IMR-90 (cell line): ENCODE measurements at regions not wholly inside any gene's neighbourhood (a gene's known extent, or its start where the extent isn't known, plus 50 kb on each side); places are given as distances from the start of the nearest gene placed in this dataset.

Source experiments
- ATAC-seq: fragments of 200-7000 bp; cut with Tn5 transposase; 2 replicates; pipeline ENCODE4 v1.9.1; 2020; ENCODE audit warnings: low read depth, mild to moderate bottlenecking, moderate library complexity
- BruUV-seq: library from RNA; stranded (reverse); fragments of 400-500 nt; replicated peaks from 2 replicates; lab custom pipeline; 2021; lab: Mats Ljungman, UMichigan
- CTCF ChIA-PET: fragments of 300-600 bp; formaldehyde crosslinking; extraction: SDS; loops from one replicate; lab custom pipeline; 2021; ENCODE audit warnings: antibody characterized with exemption; lab: Yijun Ruan, JAX
- POLR2A ChIA-PET: fragments of 300-600 bp; sonication (Branson Sonifier 250); formaldehyde crosslinking; loops from one replicate; lab custom pipeline; 2022; ENCODE audit warnings: antibody characterized with exemption; ENCODE audit not compliant: unreplicated experiment; lab: Charles Lee
- DNase-seq: peaks from one replicate; pipeline ENCODE4 v3.0.0; 2013
- H2AFZ ChIP-seq: replicated peaks from 2 replicates; pipeline ENCODE3; 2013; ENCODE audit warnings: low read length, mild to moderate bottlenecking; ENCODE audit not compliant: poor library complexity
- H2AK5ac ChIP-seq: 2 replicates; pipeline ENCODE4 v1.6.1; 2013; ENCODE audit warnings: low read depth, low read length, inconsistent platforms
- H2AK9ac ChIP-seq: replicated peaks from 2 replicates; pipeline ENCODE3; 2013; ENCODE audit warnings: mild to moderate bottlenecking, low read depth, low read length, moderate library complexity; ENCODE audit not compliant: poor library complexity
- H2BK120ac ChIP-seq: 2 replicates; pipeline ENCODE4 v1.6.1; 2013; ENCODE audit warnings: low read depth, low read length, inconsistent platforms
- H2BK15ac ChIP-seq: 3 replicates; pipeline ENCODE4 v1.6.1; 2013; ENCODE audit warnings: low read depth, low read length, inconsistent platforms
- H2BK20ac ChIP-seq: 2 replicates; pipeline ENCODE4 v1.6.1; 2013; ENCODE audit warnings: low read depth, mild to moderate bottlenecking, inconsistent platforms, low read length, moderate library complexity
- H2BK5ac ChIP-seq: 2 replicates; pipeline ENCODE4 v1.6.1; 2013; ENCODE audit warnings: mild to moderate bottlenecking, low read depth, low read length, inconsistent platforms; ENCODE audit not compliant: poor library complexity, severe bottlenecking
- H3K14ac ChIP-seq: replicated peaks from 2 replicates; pipeline ENCODE4 v1.6.1; 2013; ENCODE audit warnings: low read depth, low read length, inconsistent platforms
- H3K18ac ChIP-seq: 2 replicates; pipeline ENCODE4 v1.6.1; 2013; ENCODE audit warnings: low read depth, low read length, control low read depth
- H3K23ac ChIP-seq: 2 replicates; pipeline ENCODE4 v1.6.1; 2013; ENCODE audit warnings: low read depth, low read length, inconsistent platforms
- H3K27ac ChIP-seq: 2 replicates; pipeline ENCODE4 v1.5.1; 2013; ENCODE audit warnings: mild to moderate bottlenecking, control low read depth, low read length; ENCODE audit not compliant: insufficient read depth
- H3K27me3 ChIP-seq: 2 replicates; pipeline ENCODE4 v1.6.1; 2013; ENCODE audit warnings: low read length; ENCODE audit not compliant: control insufficient read depth, insufficient read depth
- H3K36me3 ChIP-seq: 2 replicates; pipeline ENCODE4 v1.6.1; 2013; ENCODE audit warnings: low read length, mixed read lengths; ENCODE audit not compliant: control insufficient read depth, insufficient read depth
- H3K4ac ChIP-seq: 2 replicates; pipeline ENCODE4 v1.6.1; 2013; ENCODE audit warnings: low read depth, low read length, inconsistent platforms
- H3K4me1 ChIP-seq: 2 replicates; pipeline ENCODE4 v1.6.1; 2013; ENCODE audit warnings: low read length, mixed read lengths; ENCODE audit not compliant: control insufficient read depth, insufficient read depth
- H3K4me2 ChIP-seq: 2 replicates; pipeline ENCODE4 v1.6.1; 2013; ENCODE audit warnings: low read depth, mild to moderate bottlenecking, control low read depth, low read length, moderate library complexity
- H3K4me3 ChIP-seq: 2 replicates; pipeline ENCODE4 v1.5.1; 2013; ENCODE audit warnings: low read depth, mild to moderate bottlenecking, control low read depth, low read length, moderate library complexity; ENCODE audit not compliant: insufficient read depth
- H3K56ac ChIP-seq: 2 replicates; pipeline ENCODE4 v1.6.1; 2013; ENCODE audit warnings: low read length, inconsistent platforms; ENCODE audit not compliant: insufficient read depth; ENCODE audit errors: extremely low read depth
- H3K79me1 ChIP-seq, 2 experiments: 2 replicates each; pipeline ENCODE4 v1.6.1; 2013; ENCODE audit warnings: low read length in 2 of 2, inconsistent platforms in 1 of 2, low read depth in 1 of 2
- H3K9ac ChIP-seq: 2 replicates; pipeline ENCODE4 v1.6.1; 2013; ENCODE audit warnings: low read depth, low read length, control low read depth
- H3K9me1 ChIP-seq: 2 replicates; pipeline ENCODE4 v1.6.1; 2013; ENCODE audit warnings: low read length, inconsistent platforms; ENCODE audit not compliant: insufficient read depth
- H3K9me3 ChIP-seq: 2 replicates; pipeline ENCODE4 v1.6.1; 2013; ENCODE audit warnings: low read length; ENCODE audit not compliant: control insufficient read depth, insufficient read depth
- H4K20me1 ChIP-seq: 2 replicates; pipeline ENCODE4 v1.6.1; 2013; ENCODE audit warnings: low read length, inconsistent platforms; ENCODE audit not compliant: insufficient read depth
- H4K5ac ChIP-seq: 2 replicates; pipeline ENCODE4 v1.6.1; 2013; ENCODE audit warnings: mild to moderate bottlenecking, low read depth, low read length, control low read depth
- H4K8ac ChIP-seq, 2 experiments: 2 replicates each; pipeline ENCODE4 v1.6.1; 2013; ENCODE audit warnings: low read depth in 2 of 2, low read length in 2 of 2, control low read depth in 1 of 2, inconsistent platforms in 1 of 2
- H4K91ac ChIP-seq: 2 replicates; pipeline ENCODE4 v1.6.1; 2013; ENCODE audit warnings: low read depth, low read length, inconsistent platforms; ENCODE audit not compliant: insufficient read depth
- CEBPB ChIP-seq: IDR thresholded peaks from 2 replicates; pipeline ENCODE4 v1.6.1; 2012; ENCODE audit warnings: low read depth, low read length, improper control_type of control experiment
- NFE2L2 ChIP-seq: fragments of 150-350 bp; IDR thresholded peaks from 2 replicates; pipeline ENCODE4 v1.6.1; 2016; ENCODE audit warnings: low read depth, mild to moderate bottlenecking, low read length
- RCOR1 ChIP-seq: IDR thresholded peaks from 2 replicates; pipeline ENCODE4 v1.6.1; 2012; ENCODE audit warnings: mild to moderate bottlenecking, low read length, improper control_type of control experiment; ENCODE audit not compliant: insufficient replicate concordance
- WGBS, 2 experiments: methylation state at CpG; one replicate each; pipeline versions ENCODE4 v1.1.5 to v1.1.7; 2013; ENCODE audit warnings: missing lambda C conversion rate in 2 of 2; ENCODE audit not compliant: insufficient read length in 1 of 2; ENCODE audit errors: extremely low coverage in 2 of 2; 5-methylcytosine and 5-hydroxymethylcytosine counted together
- dilution Hi-C: fragments of 300-500 bp; cut with HindIII; formaldehyde crosslinking; loops from one replicate; pipeline ENCODE4 v1.14.3; 2018; ENCODE audit warnings: low sequenced_read_pairs; ENCODE audit not compliant: unreplicated experiment
- in situ Hi-C: fragments of 300-500 bp; cut with MboI; formaldehyde crosslinking; loops from 3 replicates; pipeline ENCODE4 v1.14.3; 2019; ENCODE audit warnings: low sequenced_read_pairs, inconsistent platforms, mixed read lengths
- intact Hi-C: fragments of 100-400 bp; cut with micrococcal nuclease; formaldehyde crosslinking; loops from 2 replicates; pipeline ENCODE4 v1.10.0; 2022
- TF ChIP-seq, protein P1 (sequence below): fragments of 150-350 bp; IDR thresholded peaks from 2 replicates; pipeline ENCODE4 v1.6.1; 2016; ENCODE audit warnings: low read depth, mild to moderate bottlenecking, low read length, moderate library complexity, borderline replicate concordance

DNA sequence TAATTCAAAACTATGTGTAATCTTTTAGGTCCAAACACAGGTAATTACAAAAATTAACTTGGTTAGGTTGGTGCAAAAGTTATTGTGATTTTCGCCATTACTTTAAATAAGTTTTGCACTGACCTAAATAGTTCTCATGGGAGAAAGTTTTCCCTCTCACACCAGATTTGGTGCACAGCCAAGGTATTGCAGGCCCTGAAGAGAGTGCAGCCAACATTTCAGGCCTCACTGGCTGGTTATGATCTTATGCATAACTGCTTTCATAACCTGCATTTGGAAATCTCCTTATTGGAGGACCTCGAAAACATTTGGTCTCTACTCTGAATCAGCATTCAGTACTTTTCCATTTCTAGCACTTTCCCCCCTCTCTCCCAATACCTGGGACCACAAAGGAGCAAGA is 993.1 kb upstream of the MANEA start:
- no peaks in the 10 kb centered on the region for H3K27me3 ChIP-seq
- no peak overlapping the region for H2BK20ac ChIP-seq
- H3K4me1 ChIP-seq: no peaks in the 10 kb centered on the region
- H3K23ac ChIP-seq: no peak overlapping the region
- no peak overlapping the region for H2BK120ac ChIP-seq
- no peak overlapping the region for H3K56ac ChIP-seq
- H3K79me1 ChIP-seq: no peaks in the 10 kb centered on the region
- H4K8ac ChIP-seq: no peak overlapping the region
- POLR2A ChIA-PET: no interaction called here
- H4K20me1 ChIP-seq: no peaks in the 10 kb centered on the region
- H3K18ac ChIP-seq: no peak overlapping the region
- WGBS, 2 experiments: no CpG with 5 or more reads among the region's 2 CpGs
- DNase-seq (no peak), ATAC-seq (no peak)
- intact Hi-C loops: no loop called here
- H3K14ac ChIP-seq: no peak overlapping the region
- no TSS peak for BruUV-seq
- no peak overlapping the region for H2BK15ac ChIP-seq
- H4K91ac ChIP-seq: no peak overlapping the region
- in situ Hi-C loops: no loop called here
- dilution Hi-C loops: no loop called here
- no peak overlapping the region for H4K5ac ChIP-seq
- no peak overlapping the region for H3K9ac ChIP-seq
- no peak overlapping the region for H3K4ac ChIP-seq
- TF ChIP-seq RCOR1: no peak
- no peak for TF ChIP-seq CEBPB
- TF ChIP-seq, protein P1, sequence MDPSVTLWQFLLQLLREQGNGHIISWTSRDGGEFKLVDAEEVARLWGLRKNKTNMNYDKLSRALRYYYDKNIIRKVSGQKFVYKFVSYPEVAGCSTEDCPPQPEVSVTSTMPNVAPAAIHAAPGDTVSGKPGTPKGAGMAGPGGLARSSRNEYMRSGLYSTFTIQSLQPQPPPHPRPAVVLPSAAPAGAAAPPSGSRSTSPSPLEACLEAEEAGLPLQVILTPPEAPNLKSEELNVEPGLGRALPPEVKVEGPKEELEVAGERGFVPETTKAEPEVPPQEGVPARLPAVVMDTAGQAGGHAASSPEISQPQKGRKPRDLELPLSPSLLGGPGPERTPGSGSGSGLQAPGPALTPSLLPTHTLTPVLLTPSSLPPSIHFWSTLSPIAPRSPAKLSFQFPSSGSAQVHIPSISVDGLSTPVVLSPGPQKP: no peak
- no peak for TF ChIP-seq NFE2L2
- CTCF ChIA-PET: no interaction called here
- H2AFZ ChIP-seq: no peak overlapping the region
- H2BK5ac ChIP-seq: no peak overlapping the region
- H3K9me1 ChIP-seq: no peaks in the 10 kb centered on the region
- H3K4me2 ChIP-seq: no peak overlapping the region
- H3K27ac ChIP-seq: no peak overlapping the region
- H2AK9ac ChIP-seq: no peak overlapping the region
- H3K9me3 ChIP-seq: no peaks in the 10 kb centered on the region
- no peaks in the 10 kb centered on the region for H3K36me3 ChIP-seq
- H2AK5ac ChIP-seq: no peak overlapping the region
- no peak overlapping the region for H3K4me3 ChIP-seq
